ENCODE measurements at regions not wholly inside any gene's neighbourhood (a gene's known extent, or its start where the extent isn't known, plus 50 kb on each side); places are given as distances from the start of the nearest gene placed in this dataset.

DNA sequence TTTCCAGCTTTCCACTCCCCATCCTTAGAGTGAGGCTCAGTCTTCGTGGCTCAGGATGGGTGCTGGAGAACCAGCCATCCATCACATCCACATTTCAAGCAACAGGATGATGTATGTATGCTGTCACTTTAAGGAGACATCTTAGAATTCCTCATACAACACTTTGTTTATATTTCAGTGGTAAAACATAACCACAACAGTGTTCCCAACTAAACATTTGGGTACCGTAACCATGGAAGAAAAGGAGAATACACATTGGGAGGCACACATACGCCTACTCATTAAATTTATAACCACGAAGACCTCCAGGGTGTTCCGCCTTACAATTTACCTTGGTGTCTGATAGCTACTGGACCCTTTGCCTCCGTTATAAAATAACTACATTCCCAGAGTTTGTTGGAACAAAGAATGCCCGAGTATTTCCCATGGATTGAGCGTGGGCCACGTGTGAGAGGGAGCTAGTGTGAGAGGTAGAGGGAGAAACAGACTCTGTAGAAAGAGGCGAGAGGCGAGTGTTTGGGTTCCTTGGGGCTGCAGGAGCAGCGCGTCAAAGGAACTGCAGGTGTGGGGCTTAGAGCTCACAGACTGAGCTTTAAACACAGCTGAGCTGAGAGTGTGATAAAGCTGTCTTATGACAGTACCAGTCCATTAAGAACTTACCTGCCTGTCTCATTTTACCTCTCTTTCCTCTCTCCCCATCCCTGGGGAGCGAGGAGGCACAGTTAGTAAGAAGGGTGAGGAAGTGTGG lies 111.5 kb upstream of the USP24 start:
- no peak overlapping the region for H2BK15ac ChIP-seq (ENCODE audit: low read depth, low read length)
- H4K20me1 ChIP-seq (ENCODE audit: control insufficient read depth, insufficient read depth, insufficient read length) = no peaks in the 10 kb centered on the region
- H3K4ac ChIP-seq (ENCODE audit: low read depth, low read length) = no peak overlapping the region
- Mint-ChIP-seq H3K36me3 (ENCODE audit: insufficient read depth in 1 of 3, low read depth in 3 of 3) (no peaks in the 10 kb centered on the region), H3K9me3 (no peaks in the 10 kb centered on the region), H3K27me3 (ENCODE audit: low read depth) (peaks cover 23% of the 10 kb centered on the region), H3K27ac (peak overlapping the region in 1 of 3 experiments; percentile 49; a peak in 1 of 7 replicates), H3K4me3 (no peak overlapping the region), H3K4me1 (peaks cover 30 to 45% of the 10 kb centered on the region in 2 experiments)
- no peaks in the 10 kb centered on the region for H3K9me3 ChIP-seq (ENCODE audit: control insufficient read depth, low read depth, low read length)
- no peak overlapping the region for H3K23ac ChIP-seq (ENCODE audit: insufficient read length, low read depth, low read length)
- H2BK12ac ChIP-seq (ENCODE audit: insufficient read length, low read depth, low read length) = no peak overlapping the region
- H4K8ac ChIP-seq (replicated peaks; ENCODE audit: insufficient read length, low read depth, low read length) = no peak overlapping the region
- H3T11ph ChIP-seq (ENCODE audit: low read length) = no peak overlapping the region
- no peak overlapping the region for H4K91ac ChIP-seq (ENCODE audit: insufficient read length, low read depth, low read length)
- TF ChIP-seq, protein P1, sequence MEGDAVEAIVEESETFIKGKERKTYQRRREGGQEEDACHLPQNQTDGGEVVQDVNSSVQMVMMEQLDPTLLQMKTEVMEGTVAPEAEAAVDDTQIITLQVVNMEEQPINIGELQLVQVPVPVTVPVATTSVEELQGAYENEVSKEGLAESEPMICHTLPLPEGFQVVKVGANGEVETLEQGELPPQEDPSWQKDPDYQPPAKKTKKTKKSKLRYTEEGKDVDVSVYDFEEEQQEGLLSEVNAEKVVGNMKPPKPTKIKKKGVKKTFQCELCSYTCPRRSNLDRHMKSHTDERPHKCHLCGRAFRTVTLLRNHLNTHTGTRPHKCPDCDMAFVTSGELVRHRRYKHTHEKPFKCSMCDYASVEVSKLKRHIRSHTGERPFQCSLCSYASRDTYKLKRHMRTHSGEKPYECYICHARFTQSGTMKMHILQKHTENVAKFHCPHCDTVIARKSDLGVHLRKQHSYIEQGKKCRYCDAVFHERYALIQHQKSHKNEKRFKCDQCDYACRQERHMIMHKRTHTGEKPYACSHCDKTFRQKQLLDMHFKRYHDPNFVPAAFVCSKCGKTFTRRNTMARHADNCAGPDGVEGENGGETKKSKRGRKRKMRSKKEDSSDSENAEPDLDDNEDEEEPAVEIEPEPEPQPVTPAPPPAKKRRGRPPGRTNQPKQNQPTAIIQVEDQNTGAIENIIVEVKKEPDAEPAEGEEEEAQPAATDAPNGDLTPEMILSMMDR (conservative IDR thresholded peaks at IDR 0.05) = no peak
- no peak overlapping the region for H3K4me2 ChIP-seq (ENCODE audit: insufficient read depth, insufficient read length, low read length)
- no peak overlapping the region for H3K27ac ChIP-seq (ENCODE audit: insufficient read length, low read depth, low read length)
- WGBS (ENCODE audit: extremely low coverage, insufficient read length, low lambda C conversion rate) = no CpG with 5 or more reads among the region's 14 CpGs
- H3K4me1 ChIP-seq (ENCODE audit: insufficient read depth, low read length) = peaks cover 3% of the 10 kb centered on the region; the same call in 1 of the 2 replicates
- H2BK5ac ChIP-seq (ENCODE audit: insufficient read length, low read length) = no peak overlapping the region
- H2BK120ac ChIP-seq (ENCODE audit: low read depth, low read length, poor library complexity, severe bottlenecking) = no peak overlapping the region
- H3K56ac ChIP-seq (ENCODE audit: insufficient read length, low read depth, low read length) = no peak overlapping the region
- no peak overlapping the region for H3K14ac ChIP-seq (ENCODE audit: insufficient read depth, low read length)
- no peak overlapping the region for H3K9ac ChIP-seq (ENCODE audit: extremely low read depth, insufficient read length, low read length)
- H3K27me3 ChIP-seq (ENCODE audit: insufficient read depth, low read length) = no peaks in the 10 kb centered on the region
- no peak overlapping the region for H3K18ac ChIP-seq (ENCODE audit: insufficient read length, low read depth, low read length)
- no peak for DNase-seq
- H3K79me1 ChIP-seq (ENCODE audit: insufficient read depth, low read depth, low read length, poor library complexity, severe bottlenecking) = no peaks in the 10 kb centered on the region
- H2AK5ac ChIP-seq (ENCODE audit: insufficient read length, low read length) = no peak overlapping the region
- H4K5ac ChIP-seq (ENCODE audit: insufficient read length, low read depth, low read length) = no peak overlapping the region
- H2AFZ ChIP-seq (ENCODE audit: low read length) = no peak overlapping the region
- no peaks in the 10 kb centered on the region for H3K79me2 ChIP-seq (ENCODE audit: insufficient read depth, low read length)
- no peak overlapping the region for H2BK20ac ChIP-seq (ENCODE audit: low read depth, low read length, poor library complexity, severe bottlenecking)
- H3K23me2 ChIP-seq (ENCODE audit: insufficient read length, low read depth, low read length, poor library complexity, severe bottlenecking) = no peaks in the 10 kb centered on the region

All from H9 (cell line).